Testis (tissue), 2 donors: ENCODE measurements at regions not wholly inside any gene's neighbourhood (a gene's known extent, or its start where the extent isn't known, plus 50 kb on each side); places are given as distances from the start of the nearest gene placed in this dataset.
"Not testable (repeated sequence)": the region's sequence is repeated elsewhere in the genome, so short reads cannot be mapped to it uniquely, and the experiment has no call there.

Experiments used
- DNase-seq: peaks from one replicate; pipeline ENCODE4 v3.0.0-alpha.2; 2019
- H3K27ac ChIP-seq, 2 donors: fragments of 200-600 bp; sonication (generic); one replicate each; pipeline ENCODE4 v1.5.1; 2019
- H3K27me3 ChIP-seq: fragments of 200-600 bp; sonication (generic); one replicate; pipeline ENCODE4 v1.5.1; 2019
- H3K36me3 ChIP-seq: fragments of 200-600 bp; sonication (generic); one replicate; pipeline ENCODE4 v1.5.1; 2017; ENCODE audit warnings: low read depth; ENCODE audit errors: missing control alignments
- H3K4me1 ChIP-seq: fragments of 200-600 bp; sonication (generic); one replicate; pipeline ENCODE4 v1.5.1; 2019
- H3K4me3 ChIP-seq, 2 donors: fragments of 200-600 bp; sonication (generic); one replicate each; pipeline ENCODE4 v1.5.1; 2017 to 2019
- H3K9me3 ChIP-seq: fragments of 200-600 bp; sonication (generic); one replicate; pipeline ENCODE4 v1.5.1; 2017
- POLR2A ChIP-seq: fragments of 450-650 bp; IDR thresholded peaks from one replicate; pipeline ENCODE4 v1.6.1; 2017; ENCODE audit warnings: antibody characterized with exemption, mild to moderate bottlenecking, moderate library complexity
- WGBS, 2 donors: methylation state at CpG; one replicate each; pipeline ENCODE4 v1.1.5; 2018; 5-methylcytosine and 5-hydroxymethylcytosine counted together
- intact Hi-C: fragments of 100-400 bp; cut with DNase I; formaldehyde crosslinking; loops from one replicate; pipeline ENCODE4 v1.15.1; 2023; ENCODE audit warnings: low total_unique reads
- TF ChIP-seq, protein P1 (sequence below), 3 experiments: fragments of 450-650 bp in 2 of 3; fragments of 200-600 bp in 1 of 3; sonication (generic) in 1 of 3; IDR thresholded peaks; one replicate each; pipeline ENCODE4 v1.5.1; 2016 to 2019; ENCODE audit warnings: antibody characterized with exemption in 3 of 3, mild to moderate bottlenecking in 2 of 3, moderate library complexity in 1 of 3

DNA sequence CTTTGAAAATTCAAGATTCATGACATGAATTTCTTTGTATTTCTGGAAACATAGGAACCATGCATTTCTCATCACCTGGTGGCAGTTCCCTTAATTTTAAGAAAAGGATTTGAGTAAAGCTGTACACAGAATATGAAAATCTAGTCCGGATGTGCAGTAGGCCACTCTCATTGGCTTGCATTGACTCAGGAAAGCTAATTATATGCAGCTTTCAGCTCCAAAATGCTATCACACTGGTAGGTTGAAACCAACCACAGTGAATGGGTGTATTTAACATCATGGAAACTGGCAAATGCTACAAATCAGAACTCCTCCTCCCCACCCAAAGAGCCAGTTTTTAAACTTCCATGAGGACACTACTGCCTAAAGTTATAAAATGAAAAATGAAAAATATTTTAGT lies 161.6 kb upstream of the FBXL17 start:
- intact Hi-C loops: no loop called here
- DNase-seq: no peak
- no peaks in the 10 kb centered on the region for H3K36me3 ChIP-seq
- no peaks in the 10 kb centered on the region for H3K27me3 ChIP-seq
- TF ChIP-seq, protein P1, sequence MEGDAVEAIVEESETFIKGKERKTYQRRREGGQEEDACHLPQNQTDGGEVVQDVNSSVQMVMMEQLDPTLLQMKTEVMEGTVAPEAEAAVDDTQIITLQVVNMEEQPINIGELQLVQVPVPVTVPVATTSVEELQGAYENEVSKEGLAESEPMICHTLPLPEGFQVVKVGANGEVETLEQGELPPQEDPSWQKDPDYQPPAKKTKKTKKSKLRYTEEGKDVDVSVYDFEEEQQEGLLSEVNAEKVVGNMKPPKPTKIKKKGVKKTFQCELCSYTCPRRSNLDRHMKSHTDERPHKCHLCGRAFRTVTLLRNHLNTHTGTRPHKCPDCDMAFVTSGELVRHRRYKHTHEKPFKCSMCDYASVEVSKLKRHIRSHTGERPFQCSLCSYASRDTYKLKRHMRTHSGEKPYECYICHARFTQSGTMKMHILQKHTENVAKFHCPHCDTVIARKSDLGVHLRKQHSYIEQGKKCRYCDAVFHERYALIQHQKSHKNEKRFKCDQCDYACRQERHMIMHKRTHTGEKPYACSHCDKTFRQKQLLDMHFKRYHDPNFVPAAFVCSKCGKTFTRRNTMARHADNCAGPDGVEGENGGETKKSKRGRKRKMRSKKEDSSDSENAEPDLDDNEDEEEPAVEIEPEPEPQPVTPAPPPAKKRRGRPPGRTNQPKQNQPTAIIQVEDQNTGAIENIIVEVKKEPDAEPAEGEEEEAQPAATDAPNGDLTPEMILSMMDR (IDR thresholded peaks at IDR 0.05): no peak
- TF ChIP-seq POLR2A: no peak
- no peaks in the 10 kb centered on the region for H3K9me3 ChIP-seq
- no peak overlapping the region for H3K4me3 ChIP-seq
- no peaks in the 10 kb centered on the region for H3K4me1 ChIP-seq
- 91 to 92% methylated on average over 1 of the region's 1 CpG for WGBS, 2 donors
- no peak overlapping the region for H3K27ac ChIP-seq

DNA sequence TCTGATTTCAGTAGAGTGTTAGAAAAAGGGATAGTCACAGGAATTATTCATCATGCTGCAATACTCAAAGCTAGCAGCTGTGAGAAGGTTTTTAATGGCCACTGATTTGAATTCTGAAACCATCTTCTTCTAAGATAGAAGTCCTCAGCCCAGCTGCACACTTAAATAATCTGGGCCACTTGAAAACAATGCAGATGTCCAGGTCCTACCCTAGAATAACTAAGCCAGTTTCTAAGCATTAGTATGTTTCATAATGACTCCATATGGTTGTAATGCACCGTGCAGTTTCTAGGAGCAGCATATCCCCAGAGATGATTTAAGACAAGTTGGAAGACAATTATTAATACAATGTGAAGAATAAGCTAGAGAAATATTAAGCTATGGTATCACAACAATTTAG lies 159.9 kb upstream of the FBXL17 start:
- WGBS, 2 donors: 67 to 77% methylated on average over 1 of the region's 1 CpG
- intact Hi-C loops: no loop called here
- Histone ChIP-seq H3K36me3 (no peaks in the 10 kb centered on the region), H3K27me3 (no peaks in the 10 kb centered on the region), H3K27ac (no peak overlapping the region), H3K4me1 (no peaks in the 10 kb centered on the region), H3K9me3 (no peaks in the 10 kb centered on the region), H3K4me3 (no peak overlapping the region)
- no peak for TF ChIP-seq POLR2A
- TF ChIP-seq, protein P1 (IDR thresholded peaks at IDR 0.05): no peak
- DNase-seq: no peak

DNA sequence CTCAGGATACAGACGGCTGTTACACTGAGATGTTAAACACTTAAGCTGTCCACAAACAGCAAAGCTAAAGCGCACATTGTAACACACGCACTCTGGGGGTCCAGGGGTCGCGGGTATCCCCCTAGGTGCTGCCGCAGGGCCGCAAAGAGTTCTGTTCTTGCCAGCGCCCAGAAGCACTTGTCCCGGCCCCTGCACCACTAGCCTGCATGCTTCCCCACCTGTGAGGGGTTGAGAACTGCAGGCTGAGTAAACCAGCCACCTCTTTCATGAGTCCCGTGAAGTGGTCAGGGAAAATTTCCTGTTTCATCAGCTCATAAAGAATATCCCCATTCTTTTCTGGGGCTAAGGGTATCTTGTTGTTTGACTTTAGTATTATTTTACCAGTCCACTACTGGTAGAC lies 154.4 kb upstream of the FBXL17 start:
- Histone ChIP-seq H3K27me3 (no peaks in the 10 kb centered on the region), H3K27ac (no peak overlapping the region), H3K4me3 (no peak overlapping the region), H3K9me3 (no peaks in the 10 kb centered on the region), H3K36me3 (no peaks in the 10 kb centered on the region), H3K4me1 (peaks cover 6% of the 10 kb centered on the region)
- 47 to 81% methylated on average over 10 of the region's 10 CpGs for whole genome bisulfite sequencing, 2 donors
- TF ChIP-seq, protein P1 (IDR thresholded peaks at IDR 0.05): no peak
- TF ChIP-seq POLR2A: no peak
- intact Hi-C loops: no loop called here
- no peak for DNase-seq

DNA sequence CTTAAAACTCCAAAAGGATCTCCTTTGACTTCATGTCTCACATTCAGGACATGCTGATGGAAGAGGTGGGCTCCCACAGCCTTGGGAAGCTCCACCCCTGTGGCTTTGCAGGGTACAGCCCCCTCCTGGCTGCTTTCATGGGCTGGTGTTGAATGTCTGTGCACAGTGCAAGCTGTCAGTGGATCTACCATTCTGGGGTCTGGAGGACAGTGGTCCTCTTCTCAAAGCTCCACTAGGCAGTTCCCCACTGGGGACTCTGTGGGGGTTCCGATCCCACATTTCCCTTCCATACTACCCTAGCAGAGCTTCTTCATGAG lies 150.2 kb upstream of the FBXL17 start:
- H3K4me3 ChIP-seq, H3K9me3 ChIP-seq, H3K4me1 ChIP-seq, H3K36me3 ChIP-seq, H3K27ac ChIP-seq, H3K27me3 ChIP-seq, DNase-seq, intact Hi-C loops: not testable (repeated sequence)
- 93 to 100% methylated on average over 1 of the region's 1 CpG for WGBS, 2 donors

DNA sequence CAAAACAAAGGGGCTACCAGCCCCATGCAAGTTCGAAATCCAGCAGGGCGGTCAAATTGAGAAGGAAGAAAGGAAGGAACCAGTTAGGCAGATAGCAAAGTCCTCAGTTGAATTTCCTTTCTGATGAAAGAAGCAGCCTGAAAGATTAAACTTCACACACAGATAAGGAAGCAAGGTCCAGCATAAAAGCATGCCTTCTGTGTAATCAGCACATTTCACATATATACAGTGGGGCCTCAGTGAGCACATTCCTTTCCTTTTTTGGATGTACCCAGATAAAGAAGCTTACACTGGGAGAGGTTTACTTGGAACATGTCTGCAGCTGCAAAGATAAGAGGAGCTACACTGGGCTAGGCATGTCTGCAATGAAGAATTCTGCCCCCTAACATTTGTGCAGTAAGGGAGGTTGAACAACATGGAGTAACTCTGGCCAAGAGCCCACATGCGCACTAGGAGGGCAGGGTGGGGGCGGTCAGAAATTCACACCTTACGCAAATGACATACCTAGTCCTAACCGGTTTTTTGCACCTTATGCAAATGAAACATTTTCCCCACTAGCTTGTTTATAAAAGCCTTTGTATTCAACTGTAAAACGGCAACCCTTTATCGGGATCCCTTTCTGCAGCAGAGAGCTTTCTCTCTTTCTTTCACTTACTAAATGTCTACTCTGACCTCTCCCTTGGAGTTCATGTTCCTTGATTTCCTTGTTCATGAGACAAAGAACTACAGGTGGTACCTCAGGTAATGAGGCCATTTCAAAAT lies 149.7 kb upstream of the FBXL17 start:
- Histone ChIP-seq H3K9me3 (no peaks in the 10 kb centered on the region), H3K36me3 (no peaks in the 10 kb centered on the region), H3K4me1 (peaks cover 6% of the 10 kb centered on the region), H3K27me3 (no peaks in the 10 kb centered on the region), H3K27ac (peak overlapping the region in 1 of 2 donors; percentile 17), H3K4me3 (no peak overlapping the region)
- TF ChIP-seq, protein P1 (IDR thresholded peaks at IDR 0.05): no peak
- TF ChIP-seq POLR2A: no peak
- 61 to 76% methylated on average over 8 of the region's 8 CpGs for WGBS, 2 donors
- intact Hi-C loops: no loop called here
- peak; percentile 15 for DNase-seq
